HCT116 (cell line): ENCODE measurements at regions not wholly inside any gene's neighbourhood (a gene's known extent, or its start where the extent isn't known, plus 50 kb on each side); places are given as distances from the start of the nearest gene placed in this dataset.

ENCODE experiments used
- ATAC-seq: fragments of 200-7000 bp; cut with Tn5 transposase; 2 replicates; pipeline ENCODE4 v1.9.1; 2020; ENCODE audit warnings: mild to moderate bottlenecking, moderate library complexity
- BruUV-seq: library from RNA; stranded (reverse); fragments of 400-500 nt; replicated peaks from 2 replicates; lab custom pipeline; 2021; lab: Mats Ljungman, UMichigan
- CTCF ChIA-PET: fragments of 300-600 bp; sonication (Branson Sonifier 250); formaldehyde crosslinking; loops from one replicate; lab custom pipeline; 2021; ENCODE audit warnings: antibody characterized with exemption; lab: Charles Lee
- POLR2A ChIA-PET: fragments of 300-600, 350-600 bp; sonication (Branson Sonifier 250); formaldehyde crosslinking; loops from one replicate; lab custom pipeline; 2021; ENCODE audit warnings: antibody characterized with exemption; lab: Charles Lee
- RAD21 ChIA-PET, 2 experiments: fragments of 300-600 bp; sonication (Branson Sonifier 250); formaldehyde crosslinking; loops; one replicate each; lab custom pipeline; 2023; ENCODE audit warnings: low total read pairs in 2 of 2; ENCODE audit not compliant: uncharacterized antibody in 2 of 2, unreplicated experiment in 2 of 2, low non-redundant PET in 1 of 2; lab: Charles Lee
- DNase-seq: peaks from one replicate; pipeline ENCODE4 v3.0.0-alpha.2; 2010; ENCODE audit warnings: low read depth, low spot score
- H2AFZ ChIP-seq: fragments of 200-600 bp; shearing (Covaris generic), sonication (generic); 2 replicates; pipeline ENCODE4 v1.6.1; 2017; ENCODE audit warnings: low read depth, mixed run types, mixed read lengths, antibody characterized with exemption, low read length; ENCODE audit not compliant: poor library complexity, severe bottlenecking
- H3K27ac ChIP-seq: 2 replicates; pipeline ENCODE4 v1.5.1; 2012; ENCODE audit warnings: low read depth, low read length
- H3K27me3 ChIP-seq: fragments of 200-600 bp; sonication (generic); 2 replicates; pipeline ENCODE4 v1.6.1; 2016; ENCODE audit warnings: mixed run types, low read length, mixed read lengths; ENCODE audit not compliant: insufficient read depth
- H3K36me3 ChIP-seq, 2 experiments: fragments of 200-500 bp in 1 of 2; fragments of 200-600 bp in 1 of 2; sonication (Bioruptor generic) in 1 of 2; sonication (generic) in 1 of 2; 2 replicates each; pipeline versions ENCODE4 v1.5.1 to v1.6.1; 2014 to 2016; ENCODE audit warnings: low read length in 2 of 2, inconsistent platforms in 1 of 2, mixed read lengths in 1 of 2, mixed run types in 1 of 2; ENCODE audit not compliant: insufficient read depth in 2 of 2, control insufficient read depth in 1 of 2
- H3K4me1 ChIP-seq, 2 experiments: fragments of 200-600 bp in 1 of 2; sonication (generic) in 1 of 2; 2 replicates each; pipeline versions ENCODE4 v1.5.1 to v1.6.1; 2012 to 2017; ENCODE audit warnings: low read length in 2 of 2, inconsistent platforms in 1 of 2, mild to moderate bottlenecking in 1 of 2, mixed read lengths in 1 of 2, mixed run types in 1 of 2, moderate library complexity in 1 of 2; ENCODE audit not compliant: insufficient read depth in 2 of 2, control insufficient read depth in 1 of 2
- H3K4me2 ChIP-seq: fragments of 200-600 bp; sonication (generic); 2 replicates; pipeline ENCODE4 v1.6.1; 2017; ENCODE audit warnings: mixed run types, low read length, mixed read lengths
- H3K4me3 ChIP-seq, 2 experiments: fragments of 200-600 bp in 1 of 2; sonication (generic) in 1 of 2; replicated peaks in 1 of 2; 2 replicates each; pipeline ENCODE4 v1.5.1; 2011 to 2016; ENCODE audit warnings: low read length in 2 of 2, control low read depth in 1 of 2, low read depth in 1 of 2, mild to moderate bottlenecking in 1 of 2, mixed read lengths in 1 of 2, mixed run types in 1 of 2
- H3K79me2 ChIP-seq: fragments of 200-600 bp; sonication (generic); 2 replicates; pipeline ENCODE4 v1.6.1; 2017; ENCODE audit warnings: mild to moderate bottlenecking, mixed run types, low read length, moderate library complexity, mixed read lengths; ENCODE audit not compliant: insufficient read depth
- H3K9ac ChIP-seq: fragments of 200-600 bp; sonication (generic); 2 replicates; pipeline ENCODE4 v1.6.1; 2016; ENCODE audit warnings: low read length, mixed read lengths
- H3K9me2 ChIP-seq: fragments of 200-600 bp; sonication (generic), shearing (Covaris generic); 2 replicates; pipeline ENCODE4 v1.6.1; 2017; ENCODE audit warnings: mixed run types, mild to moderate bottlenecking, moderate library complexity; ENCODE audit not compliant: insufficient read depth
- H3K9me3 ChIP-seq, 2 experiments: fragments of 200-500 bp in 1 of 2; fragments of 200-600 bp in 1 of 2; sonication (Bioruptor generic) in 1 of 2; sonication (generic) in 1 of 2; 2 replicates each; pipeline ENCODE4 v1.6.1; 2014 to 2017; ENCODE audit warnings: low read length in 2 of 2, mixed read lengths in 2 of 2, inconsistent platforms in 1 of 2, low read depth in 1 of 2, mild to moderate bottlenecking in 1 of 2, mixed run types in 1 of 2, moderate library complexity in 1 of 2; ENCODE audit not compliant: control insufficient read depth in 1 of 2, insufficient read depth in 1 of 2
- H4K20me1 ChIP-seq: fragments of 200-600 bp; sonication (generic), shearing (Covaris generic); 2 replicates; pipeline ENCODE4 v1.6.1; 2017; ENCODE audit warnings: mixed run types, mild to moderate bottlenecking, moderate library complexity; ENCODE audit not compliant: insufficient read depth
- CBX3 ChIP-seq: IDR thresholded peaks from 2 replicates; pipeline ENCODE4 v1.6.1; 2012; ENCODE audit warnings: low read depth
- CTCF ChIP-seq, 3 experiments: fragments of 200-600 bp in 1 of 3; sonication (generic) in 1 of 3; IDR thresholded peaks in 2 of 3; conservative IDR thresholded peaks in 1 of 3; 2 replicates each; pipeline ENCODE4 v1.5.1; 2012 to 2017; ENCODE audit warnings: low read depth in 2 of 3, low read length in 2 of 3, antibody characterized with exemption in 1 of 3, borderline replicate concordance in 1 of 3, control low read depth in 1 of 3, mild to moderate bottlenecking in 1 of 3, mixed read lengths in 1 of 3, mixed run types in 1 of 3, moderate library complexity in 1 of 3; ENCODE audit not compliant: insufficient read depth in 1 of 3
- EGR1 ChIP-seq: IDR thresholded peaks from 2 replicates; pipeline ENCODE4 v1.6.1; 2012; ENCODE audit warnings: low read depth
- ELF1 ChIP-seq: IDR thresholded peaks from 2 replicates; pipeline ENCODE4 v1.6.1; 2012; ENCODE audit warnings: low read depth, borderline replicate concordance
- EZH2 ChIP-seq: fragments of 200-600 bp; sonication (generic); IDR thresholded peaks from 2 replicates; pipeline ENCODE4 v1.6.1; 2017; ENCODE audit warnings: antibody characterized with exemption, mixed run types
- JUND ChIP-seq: IDR thresholded peaks from 2 replicates; pipeline ENCODE4 v1.6.1; 2012
- MAX ChIP-seq: IDR thresholded peaks from 2 replicates; pipeline ENCODE4 v1.6.1; 2012
- SIN3A ChIP-seq: IDR thresholded peaks from 2 replicates; pipeline ENCODE4 v1.6.1; 2012; ENCODE audit warnings: low read depth
- SP1 ChIP-seq: IDR thresholded peaks from 2 replicates; pipeline ENCODE4 v1.6.1; 2012; ENCODE audit warnings: low read depth
- YY1 ChIP-seq: IDR thresholded peaks from 2 replicates; pipeline ENCODE4 v1.6.1; 2011; ENCODE audit warnings: low read length, low read depth, moderate library complexity, mild to moderate bottlenecking; ENCODE audit not compliant: insufficient replicate concordance; ENCODE audit errors: extremely low read depth
- ZBTB33 ChIP-seq: IDR thresholded peaks from 2 replicates; pipeline ENCODE4 v1.6.1; 2011; ENCODE audit warnings: mild to moderate bottlenecking, low read length, moderate library complexity; ENCODE audit not compliant: insufficient replicate concordance; ENCODE audit errors: extremely low read depth
- ZNF274 ChIP-seq: fragments of 200-500 bp; sonication (Bioruptor generic); IDR thresholded peaks from 2 replicates; pipeline ENCODE4 v1.6.1; 2014; ENCODE audit warnings: mild to moderate bottlenecking, low read depth, low read length, inconsistent platforms
- intact Hi-C: fragments of 100-400 bp; cut with micrococcal nuclease; formaldehyde crosslinking; loops from 2 replicates; pipeline ENCODE4 v1.10.0; 2022

- Histone ChIP-seq H3K4me3 (no peak overlapping the region), H3K4me1 (peaks cover 0 to 3% of the 10 kb centered on the region in 2 experiments; a peak in 1 of 4 replicates), H3K27me3 (no peaks in the 10 kb centered on the region), H3K36me3 (no peaks in the 10 kb centered on the region), H2AFZ (no peak overlapping the region), H3K9ac (no peak overlapping the region), H3K9me2 (no peaks in the 10 kb centered on the region), H3K27ac (no peak overlapping the region), H3K79me2 (no peaks in the 10 kb centered on the region), H3K4me2 (no peak overlapping the region), H3K9me3 (no peaks in the 10 kb centered on the region), H4K20me1 (no peaks in the 10 kb centered on the region)
- ChIA-PET RAD21 (no interaction called here), POLR2A (no interaction called here), CTCF (no interaction called here)
- DNase-seq (no peak), ATAC-seq (no peak)
- no peak for TF ChIP-seq CTCF (IDR thresholded peaks at IDR 0.05 in 2 of 3, conservative IDR thresholded peaks at IDR 0.05 in 1 of 3; ENCODE audit: borderline replicate concordance in 1 of 3, insufficient read depth in 1 of 3, low read depth in 2 of 3, low read length in 2 of 3)
- TF ChIP-seq ZNF274: no peak
- TF ChIP-seq MAX: no peak
- TF ChIP-seq JUND: no peak
- TF ChIP-seq CBX3: no peak
- TF ChIP-seq SIN3A: no peak
- TF ChIP-seq YY1: no peak
- TF ChIP-seq SP1: no peak
- no peak for TF ChIP-seq EZH2
- TF ChIP-seq EGR1: no peak
- TF ChIP-seq ZBTB33: no peak
- TF ChIP-seq ELF1: no peak
- BruUV-seq: no TSS peak
- intact Hi-C loops: no loop called here
Observed at GRCh38 chr12:28938056-28938455, 211.0 kb upstream of the FAR2 start.
